GM20000 (cell line): ENCODE measurements at regions not wholly inside any gene's neighbourhood (a gene's known extent, or its start where the extent isn't known, plus 50 kb on each side); places are given as distances from the start of the nearest gene placed in this dataset.

Experiments used
- DNase-seq: peaks from one replicate; pipeline ENCODE4 v3.0.0; 2012; ENCODE audit warnings: low spot score
- CTCF ChIP-seq: IDR thresholded peaks from 2 replicates; pipeline ENCODE4 v1.5.1; 2012; ENCODE audit warnings: mild to moderate bottlenecking, control low read depth; ENCODE audit errors: extremely low read depth, missing control alignments

- no peak for DNase-seq
Observed at GRCh38 chr18:46424898-46425297, 232.1 kb downstream of the LOXHD1 start.

GRCh38 chr18:46425511-46425910 lies 231.5 kb downstream of the LOXHD1 start:
- DNase-seq, result no peak
- TF ChIP-seq CTCF, result no peak

More at GRCh38 chr18:46424898-46425297, 232.1 kb downstream of the LOXHD1 start:
- TF ChIP-seq CTCF, result no peak

- TF ChIP-seq CTCF, result no peak
- DNase-seq, result no peak
Observed at GRCh38 chr18:46426021-46426678, 230.9 kb downstream of the LOXHD1 start.

- DNase-seq, result no peak
- no peak for TF ChIP-seq CTCF
Observed at GRCh38 chr18:46426679-46427047, 230.4 kb downstream of the LOXHD1 start.
